ENCODE measurements at regions not wholly inside any gene's neighbourhood (a gene's known extent, or its start where the extent isn't known, plus 50 kb on each side); places are given as distances from the start of the nearest gene placed in this dataset.
"Not testable (repeated sequence)": the region's sequence is repeated elsewhere in the genome, so short reads cannot be mapped to it uniquely, and the experiment has no call there.

DNA sequence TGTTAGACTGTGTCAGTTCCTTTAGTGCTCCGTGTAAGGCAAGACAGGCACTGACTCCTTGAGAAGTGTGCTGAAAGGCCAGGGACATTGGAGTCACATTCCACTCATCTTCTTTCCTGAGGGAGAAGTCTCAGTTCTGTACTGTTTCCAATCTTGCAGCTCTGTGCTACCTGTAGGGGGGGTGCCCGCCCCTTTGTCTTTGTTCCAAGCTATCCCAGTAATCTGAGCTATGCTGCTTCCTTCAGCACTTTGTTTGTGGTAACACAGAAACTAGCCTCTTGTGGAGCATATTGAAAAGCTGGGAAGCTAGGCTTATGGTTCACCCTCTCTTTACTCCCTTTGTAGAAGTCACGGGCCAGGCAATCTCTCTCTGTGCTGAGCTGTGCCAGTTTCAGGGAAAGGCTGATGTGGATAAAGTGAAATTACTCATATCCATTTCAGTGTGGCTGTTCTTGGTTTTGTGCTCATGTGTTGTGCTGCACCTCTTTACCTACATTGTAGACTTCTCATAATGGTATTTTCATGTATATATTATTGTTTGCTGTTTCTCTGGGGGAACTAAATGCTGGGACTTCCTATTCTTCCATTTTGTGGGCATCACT is 420.2 kb downstream of the SRGAP2C start:
- TF ChIP-seq ZNF274 (IDR thresholded peaks at IDR 0.05; ENCODE audit: low read depth, low read length); SUZ12 (IDR thresholded peaks at IDR 0.05; ENCODE audit: extremely low read depth, insufficient read depth, insufficient read length); YY1 (IDR thresholded peaks at IDR 0.05; ENCODE audit: insufficient read depth, insufficient read length): not testable (repeated sequence)
